ENCODE measurements at regions not wholly inside any gene's neighbourhood (a gene's known extent, or its start where the extent isn't known, plus 50 kb on each side); places are given as distances from the start of the nearest gene placed in this dataset.

- H3K4me2 ChIP-seq (ENCODE audit: low read length): no peak overlapping the region
- no peak overlapping the region for H3K4me3 ChIP-seq (ENCODE audit: low read depth, low read length, poor library complexity, severe bottlenecking)
- no peaks in the 10 kb centered on the region for H3K4me1 ChIP-seq (ENCODE audit: insufficient read depth, low read length, severe bottlenecking)
- no peaks in the 10 kb centered on the region for H3K79me2 ChIP-seq (ENCODE audit: insufficient read depth, low read length)
- H3K9ac ChIP-seq (ENCODE audit: low read length): no peak overlapping the region
- no peak overlapping the region for H2AFZ ChIP-seq (ENCODE audit: low read length)
- no peaks in the 10 kb centered on the region; the same call in 1 of the 2 replicates for H3K9me2 ChIP-seq (ENCODE audit: low read depth, low read length)
- H3K27me3 ChIP-seq (ENCODE audit: insufficient read depth, low read length): no peaks in the 10 kb centered on the region
- no peaks in the 10 kb centered on the region for H3F3A ChIP-seq (ENCODE audit: insufficient read depth, low read length)
- H4K20me1 ChIP-seq (ENCODE audit: insufficient read depth, low read length): no peaks in the 10 kb centered on the region
- no peaks in the 10 kb centered on the region for H3K36me3 ChIP-seq (ENCODE audit: insufficient read depth, low read length)
- H3K9me3 ChIP-seq (ENCODE audit: low read length): no peaks in the 10 kb centered on the region
- TF ChIP-seq CTCF (IDR thresholded peaks at IDR 0.05; ENCODE audit: low read length): no peak
- no peak for TF ChIP-seq EZH2 (IDR thresholded peaks at IDR 0.05; ENCODE audit: borderline replicate concordance, low read length)
- no peak overlapping the region for H3K27ac ChIP-seq (ENCODE audit: low read depth, low read length, poor library complexity, severe bottlenecking)
Measured at GRCh38 chr5:147170603-147171002, 64.2 kb upstream of the STK32A start.

- no peaks in the 10 kb centered on the region for H3K79me2 ChIP-seq (ENCODE audit: insufficient read depth, low read length)
- H3K36me3 ChIP-seq (ENCODE audit: insufficient read depth, low read length): no peaks in the 10 kb centered on the region
- no peaks in the 10 kb centered on the region for H3K9me3 ChIP-seq (ENCODE audit: low read length)
Measured at GRCh38 chr5:147174671-147175265, 60.1 kb upstream of the STK32A start.

GRCh38 chr5:147175516-147176097, 59.2 kb upstream of the STK32A start:
- Histone ChIP-seq H4K20me1 (ENCODE audit: insufficient read depth, low read length) (no peaks in the 10 kb centered on the region), H3K36me3 (ENCODE audit: insufficient read depth, low read length) (no peaks in the 10 kb centered on the region), H3F3A (ENCODE audit: insufficient read depth, low read length) (no peaks in the 10 kb centered on the region), H3K4me3 (ENCODE audit: low read depth, low read length, poor library complexity, severe bottlenecking) (no peak overlapping the region), H3K9me2 (ENCODE audit: low read depth, low read length) (no peaks in the 10 kb centered on the region; the same call in 1 of the 2 replicates), H3K4me1 (ENCODE audit: insufficient read depth, low read length, severe bottlenecking) (no peaks in the 10 kb centered on the region), H3K27ac (ENCODE audit: low read depth, low read length, poor library complexity, severe bottlenecking) (no peak overlapping the region), H3K9me3 (ENCODE audit: low read length) (no peaks in the 10 kb centered on the region), H2AFZ (ENCODE audit: low read length) (no peak overlapping the region), H3K79me2 (ENCODE audit: insufficient read depth, low read length) (no peaks in the 10 kb centered on the region), H3K9ac (ENCODE audit: low read length) (no peak overlapping the region), H3K4me2 (ENCODE audit: low read length) (no peak overlapping the region), H3K27me3 (ENCODE audit: insufficient read depth, low read length) (no peaks in the 10 kb centered on the region)
- TF ChIP-seq CTCF (IDR thresholded peaks at IDR 0.05; ENCODE audit: low read length) (no peak), EZH2 (IDR thresholded peaks at IDR 0.05; ENCODE audit: borderline replicate concordance, low read length) (no peak)

More at GRCh38 chr5:147174671-147175265, 60.1 kb upstream of the STK32A start:
- no peak overlapping the region for H3K4me3 ChIP-seq (ENCODE audit: low read depth, low read length, poor library complexity, severe bottlenecking)
- no peak for TF ChIP-seq CTCF (IDR thresholded peaks at IDR 0.05; ENCODE audit: low read length)
- no peak for TF ChIP-seq EZH2 (IDR thresholded peaks at IDR 0.05; ENCODE audit: borderline replicate concordance, low read length)
- no peaks in the 10 kb centered on the region for H3F3A ChIP-seq (ENCODE audit: insufficient read depth, low read length)
- no peak overlapping the region for H3K9ac ChIP-seq (ENCODE audit: low read length)
- no peak overlapping the region for H3K4me2 ChIP-seq (ENCODE audit: low read length)
- H3K9me2 ChIP-seq (ENCODE audit: low read depth, low read length): no peaks in the 10 kb centered on the region; the same call in 1 of the 2 replicates
- H3K27me3 ChIP-seq (ENCODE audit: insufficient read depth, low read length): no peaks in the 10 kb centered on the region
- no peaks in the 10 kb centered on the region for H4K20me1 ChIP-seq (ENCODE audit: insufficient read depth, low read length)
- no peak overlapping the region for H2AFZ ChIP-seq (ENCODE audit: low read length)
- no peaks in the 10 kb centered on the region for H3K4me1 ChIP-seq (ENCODE audit: insufficient read depth, low read length, severe bottlenecking)
- H3K27ac ChIP-seq (ENCODE audit: low read depth, low read length, poor library complexity, severe bottlenecking): no peak overlapping the region

Data from OCI-LY1 (cell line).